ENCODE measurements at regions not wholly inside any gene's neighbourhood (a gene's known extent, or its start where the extent isn't known, plus 50 kb on each side); places are given as distances from the start of the nearest gene placed in this dataset.
"Not testable (repeated sequence)": the region's sequence is repeated elsewhere in the genome, so short reads cannot be mapped to it uniquely, and the experiment has no call there.

DNA sequence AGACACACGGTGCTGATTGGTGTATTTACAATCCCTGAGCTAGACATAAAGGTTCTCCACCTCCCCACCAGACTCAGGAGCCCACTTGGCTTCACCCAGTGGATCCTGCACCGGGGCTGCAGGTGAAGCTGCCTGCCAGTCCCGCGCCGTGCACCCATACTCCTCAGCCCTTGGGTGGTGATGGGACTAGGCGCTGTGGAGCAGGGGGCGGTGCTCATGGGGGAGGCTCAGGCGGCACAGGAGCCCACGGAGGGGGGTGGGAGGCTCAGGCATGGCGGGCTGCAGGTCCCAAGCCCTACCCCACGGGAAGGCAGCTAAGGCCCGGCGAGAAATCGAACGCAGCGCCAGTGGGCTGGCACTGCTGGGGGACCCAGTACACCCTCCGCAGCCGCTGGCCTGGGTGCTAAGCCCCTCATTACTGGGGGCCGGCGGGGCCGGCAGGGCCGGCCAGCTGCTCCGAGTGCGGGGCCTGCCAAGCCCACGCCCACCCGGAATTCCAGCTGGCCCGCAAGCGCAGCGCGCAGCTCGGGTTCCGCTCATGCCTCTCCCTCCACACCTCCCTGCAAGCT is 1447.2 kb downstream of the RAPGEF2 start:
- not testable (repeated sequence) for DNase-seq

DNA sequence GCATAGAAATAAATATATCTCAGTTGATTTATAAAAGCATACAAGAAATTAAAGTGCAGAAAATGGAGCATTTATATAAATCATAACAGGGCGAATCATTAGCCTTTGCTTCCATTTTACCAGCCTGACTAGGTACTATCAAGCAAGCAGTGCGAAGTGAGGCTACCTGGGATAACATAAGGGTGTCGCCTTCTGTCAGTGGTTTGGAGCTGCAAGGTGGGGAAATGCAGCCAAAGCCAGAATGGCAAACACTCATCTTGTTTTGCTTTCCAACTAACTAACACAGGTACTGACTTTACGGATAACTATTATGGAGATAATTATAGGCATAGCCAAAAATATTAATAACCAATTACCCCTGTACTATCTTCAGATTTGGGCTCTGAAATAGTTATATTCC is 1459.8 kb downstream of the RAPGEF2 start:
- no peak for DNase-seq

DNA sequence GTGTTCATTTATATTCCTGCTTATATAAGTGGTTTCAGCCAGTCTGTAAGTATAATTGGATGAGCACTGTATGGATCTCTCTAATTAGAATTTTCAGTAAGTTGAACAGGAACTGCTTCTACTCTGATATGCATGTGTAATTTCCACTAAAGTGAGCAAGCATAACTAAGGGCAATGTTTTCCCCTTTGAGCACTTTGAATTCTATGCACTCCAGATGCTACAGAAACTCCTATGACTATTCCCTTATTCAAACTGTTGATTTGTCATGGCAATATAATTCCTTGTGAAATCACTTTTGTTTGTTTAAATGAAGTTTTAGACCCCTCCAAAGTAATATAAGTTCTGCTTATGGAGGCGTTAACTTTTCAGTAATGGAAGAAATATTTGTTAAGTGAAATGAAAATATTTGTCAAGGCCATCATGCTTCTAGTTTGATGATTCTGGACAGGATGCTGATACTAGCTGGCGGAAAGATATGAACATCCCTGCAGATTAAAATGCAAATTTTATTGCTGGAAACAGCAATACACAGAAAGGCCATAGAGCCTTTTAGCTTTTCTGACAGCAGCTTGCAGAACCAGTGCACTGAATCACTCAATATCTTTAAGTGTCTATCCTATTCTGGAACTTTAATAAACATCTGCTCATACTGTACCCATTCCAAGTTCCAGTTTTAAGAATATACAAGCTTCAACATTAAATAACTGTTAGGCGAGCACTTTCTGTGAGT is 1460.8 kb downstream of the RAPGEF2 start:
- no peak for DNase-seq

DNA sequence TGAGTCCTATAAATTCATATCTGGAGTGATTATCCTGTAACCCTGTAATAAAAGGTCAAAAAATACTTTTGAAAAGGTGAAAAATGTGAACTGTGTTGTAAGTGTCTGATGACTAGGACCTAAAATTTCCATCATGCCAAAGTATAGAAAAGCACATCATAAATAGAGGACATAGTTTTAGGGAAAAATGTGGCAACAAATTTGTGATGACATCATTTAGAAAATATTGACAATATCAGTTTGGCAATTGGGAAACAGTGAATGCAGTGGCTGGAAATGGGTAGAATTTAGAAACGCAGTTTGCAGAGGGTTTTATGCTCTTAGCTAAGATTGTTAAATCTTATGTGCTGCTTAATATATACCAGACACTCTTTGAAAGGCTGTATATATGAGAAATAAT is 1464.8 kb downstream of the RAPGEF2 start:
- DNase-seq: no peak

DNA sequence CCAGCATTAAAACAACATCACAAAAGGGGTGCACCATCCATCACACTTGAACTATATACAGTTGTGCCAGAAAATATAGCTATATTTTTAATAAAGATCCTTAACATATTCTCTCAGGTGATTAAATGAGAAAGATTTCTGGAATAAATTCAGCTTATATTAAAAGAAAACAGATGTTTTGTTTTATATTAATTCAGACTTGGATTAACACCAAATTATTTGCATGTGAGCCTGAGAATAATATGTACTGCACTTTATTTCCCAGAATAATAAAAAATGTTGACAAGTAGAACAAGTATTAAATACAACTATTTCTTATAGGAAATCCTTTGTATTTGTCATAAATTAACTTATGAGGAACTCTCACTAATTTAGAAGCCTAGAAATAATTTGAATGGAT is 1467.4 kb downstream of the RAPGEF2 start:
- DNase-seq: no peak

DNA sequence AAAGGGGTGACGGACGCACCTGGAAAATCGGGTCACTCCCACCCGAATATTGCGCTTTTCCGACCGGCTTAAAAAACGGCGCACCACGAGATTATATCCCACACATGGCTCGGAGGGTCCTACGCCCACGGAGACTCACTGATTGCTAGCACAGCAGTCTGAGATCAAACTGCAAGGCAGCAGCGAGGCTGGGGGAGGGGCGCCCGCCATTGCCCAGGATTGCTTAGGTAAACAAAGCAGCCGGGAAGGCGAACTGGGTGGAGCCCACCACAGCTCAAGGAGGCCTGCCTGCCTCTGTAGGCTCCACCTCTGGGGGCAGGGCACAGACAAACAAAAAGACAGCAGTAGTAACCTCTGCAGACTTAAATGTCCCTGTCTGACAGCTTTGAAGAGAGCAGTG is 1471.4 kb downstream of the RAPGEF2 start:
- not testable (repeated sequence) for DNase-seq

DNA sequence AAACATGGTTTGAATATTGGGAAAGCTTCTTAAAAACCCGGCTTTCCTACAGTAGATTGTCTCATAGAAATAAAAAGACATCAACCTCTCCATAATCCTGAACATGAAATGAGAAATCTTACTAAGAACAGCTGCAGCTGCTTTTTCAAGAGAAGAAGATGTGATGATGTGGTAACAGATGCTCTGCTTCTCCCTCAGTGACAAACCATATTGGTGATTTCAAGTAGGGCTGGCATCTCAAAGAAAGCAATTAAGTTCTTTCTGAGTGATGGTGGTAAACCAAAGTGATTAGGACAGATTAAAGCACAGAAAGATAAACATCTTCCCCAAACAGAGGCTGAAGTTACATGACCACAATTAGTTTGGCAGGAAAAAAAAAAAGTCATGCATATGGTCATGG is 1477.7 kb downstream of the RAPGEF2 start:
- no peak for DNase-seq

DNA sequence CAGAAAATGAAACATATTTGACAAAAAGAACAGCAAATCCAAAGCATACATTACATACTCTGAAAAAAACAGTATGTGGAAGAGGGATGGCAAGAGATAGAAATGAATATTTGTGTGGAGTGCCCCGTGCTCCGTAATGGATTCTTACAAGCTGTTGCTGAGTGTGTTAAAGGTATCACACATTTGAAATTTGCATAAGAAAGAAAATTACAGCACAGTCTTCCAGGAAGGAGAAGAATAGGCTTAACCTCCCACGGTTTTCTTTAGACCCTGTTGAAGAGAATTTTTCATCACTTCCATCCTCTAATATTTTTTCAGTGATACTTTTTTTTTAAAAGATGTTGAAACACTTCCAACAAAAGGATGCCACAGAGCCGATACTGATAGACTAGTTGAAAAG is 1489.4 kb downstream of the RAPGEF2 start:
- no peak for DNase-seq

DNA sequence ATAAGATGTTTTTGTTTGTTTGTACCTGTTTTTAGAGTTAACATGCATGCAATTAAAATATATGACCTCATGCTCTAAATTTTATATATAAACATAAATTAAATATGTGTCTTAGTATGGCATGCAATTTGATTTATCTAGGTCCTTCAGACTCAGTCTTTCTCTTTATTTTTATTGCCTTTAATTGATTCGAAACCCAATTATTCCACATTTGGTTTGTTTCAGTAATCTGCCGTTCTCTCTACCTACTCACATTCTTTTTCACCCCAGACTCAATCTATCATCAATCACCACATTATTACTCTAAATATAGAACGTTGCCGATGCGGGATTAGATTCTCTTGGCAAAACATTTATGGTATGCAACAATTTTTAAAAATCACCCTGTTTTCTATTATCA is 1492.8 kb downstream of the RAPGEF2 start:
- no peak for DNase-seq

DNA sequence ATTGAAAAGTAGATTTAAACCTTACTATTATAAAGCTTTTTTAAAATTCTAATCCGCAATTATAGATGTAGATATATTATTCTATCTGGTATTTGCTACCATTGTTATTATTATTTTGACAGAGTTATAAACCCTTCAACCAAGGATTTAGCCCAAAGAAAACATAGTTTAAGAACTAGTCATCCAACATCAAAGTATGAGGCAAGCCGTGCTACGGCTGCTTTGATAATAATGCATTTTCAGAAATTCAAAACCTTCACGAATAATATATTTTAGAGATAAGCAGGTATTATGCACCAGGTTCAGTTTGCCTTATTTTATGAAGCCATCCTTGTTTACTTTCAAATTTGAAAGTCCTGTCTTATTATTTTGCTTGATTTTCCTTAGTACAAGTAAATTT is 1501.7 kb downstream of the RAPGEF2 start:
- no peak for DNase-seq

DNA sequence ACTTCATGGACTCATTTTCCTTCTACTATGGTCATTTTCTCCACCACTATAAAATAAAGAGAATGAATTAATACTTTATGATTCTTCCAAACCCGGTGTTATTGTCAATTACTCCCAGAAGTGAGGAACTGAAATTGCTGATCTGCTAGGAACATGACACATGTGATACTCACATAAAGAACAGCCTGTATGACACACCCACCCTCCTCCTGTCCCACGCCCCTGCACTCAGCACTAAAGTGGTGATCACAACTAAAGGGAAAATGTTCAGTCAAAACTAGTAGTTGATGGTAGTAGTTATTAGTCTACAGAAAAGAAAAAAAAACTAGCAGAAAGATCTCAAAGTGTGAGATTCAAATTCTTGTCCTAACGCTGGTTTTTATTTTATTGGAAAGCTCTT is 1508.3 kb downstream of the RAPGEF2 start:
- DNase-seq: no peak

DNA sequence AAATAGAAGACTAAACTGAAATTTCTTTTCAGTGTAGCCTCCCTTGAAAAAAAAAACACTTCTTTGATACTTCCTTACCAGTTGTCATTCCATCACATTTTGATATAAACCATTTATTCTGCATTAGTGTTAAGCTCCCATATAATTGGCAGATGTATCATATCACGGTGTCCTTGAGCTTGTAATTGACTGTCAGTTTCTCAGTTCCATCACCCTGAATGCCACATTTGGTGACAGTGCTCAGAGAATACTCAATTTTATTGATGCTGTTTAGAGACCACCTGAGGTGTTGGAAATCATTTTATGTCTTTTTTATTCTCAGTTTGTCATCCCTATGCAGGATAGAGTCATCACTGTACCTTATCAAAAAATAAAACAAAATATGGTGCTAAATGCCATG is 1528.2 kb downstream of the RAPGEF2 start:
- DNase-seq: no peak

DNA sequence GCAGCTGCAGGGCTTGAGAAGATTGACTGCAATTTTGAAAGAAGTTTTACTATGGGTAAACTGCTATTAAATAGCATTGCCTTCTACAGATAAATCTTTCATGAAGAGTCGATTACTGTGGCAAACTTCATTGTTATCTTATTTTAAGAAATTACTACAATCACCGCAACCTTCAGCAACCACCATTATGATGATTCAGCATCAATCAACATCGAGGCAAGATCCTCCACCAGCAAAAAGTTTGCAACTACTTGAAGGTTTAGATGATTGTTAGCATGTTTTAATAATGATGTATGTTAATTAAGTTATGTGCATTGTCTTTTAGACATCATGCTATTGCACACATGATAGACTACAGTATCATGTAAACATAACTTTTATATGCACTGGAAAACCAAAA is 1511.0 kb downstream of the FSTL5 start:
- DNase-seq: no peak

DNA sequence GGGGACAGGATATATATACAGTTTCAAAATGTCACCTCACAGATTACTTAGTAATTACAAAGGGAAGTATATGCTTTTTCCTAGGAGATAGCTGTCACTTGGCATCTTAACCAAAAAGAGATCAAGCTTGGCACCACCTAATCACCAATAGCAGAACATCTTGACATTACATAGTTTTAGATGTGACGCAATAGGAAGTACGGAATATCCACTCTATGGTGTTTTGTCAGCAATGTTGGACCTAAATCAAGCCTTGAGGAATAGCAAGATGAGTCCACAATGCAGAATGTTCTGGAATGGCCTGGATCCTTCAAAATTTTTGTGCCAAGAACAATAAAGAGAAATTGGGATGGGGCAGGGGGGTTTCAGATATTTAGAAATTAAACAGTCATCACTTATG is 1488.2 kb downstream of the FSTL5 start:
- no peak for DNase-seq

DNA sequence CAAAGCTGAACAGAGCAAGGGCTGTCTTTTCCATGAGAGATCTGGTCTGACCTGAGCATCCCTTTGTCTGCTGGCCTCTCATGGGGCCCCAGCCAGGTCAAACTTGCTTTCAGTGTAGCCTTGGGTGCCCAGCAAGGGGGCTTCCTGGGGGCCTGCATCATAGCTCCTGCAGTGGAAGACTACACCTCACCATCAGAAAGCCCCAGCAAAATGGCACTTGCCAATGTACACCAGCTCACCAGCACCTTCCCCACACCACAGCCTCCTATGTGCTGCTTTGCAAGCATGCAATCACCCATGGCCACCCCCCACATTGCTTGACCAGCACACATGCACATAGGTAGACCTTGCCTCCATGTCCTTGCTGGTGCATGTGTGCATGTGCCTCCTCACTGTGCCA is 1478.1 kb downstream of the FSTL5 start:
- no peak for DNase-seq

DNA sequence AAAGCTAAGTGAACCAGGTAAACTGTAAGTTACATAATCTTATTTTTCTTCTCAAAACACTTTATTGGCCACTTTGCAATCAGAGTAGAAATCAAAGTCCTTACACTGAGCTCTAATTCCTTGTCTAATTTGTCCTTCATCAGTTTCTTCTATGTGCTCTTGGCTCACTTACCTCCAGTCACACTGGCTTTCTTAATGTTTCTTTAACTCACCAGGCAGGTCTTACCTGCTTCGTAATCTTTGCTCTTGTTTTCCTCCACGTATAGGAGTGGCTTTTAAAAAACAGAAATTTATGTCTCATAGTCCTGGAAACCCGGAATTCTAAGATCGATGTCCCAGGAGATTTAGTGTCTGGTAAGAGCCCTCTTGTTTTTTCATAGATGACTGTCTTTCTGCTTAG is 1462.1 kb downstream of the FSTL5 start:
- no peak for DNase-seq

DNA sequence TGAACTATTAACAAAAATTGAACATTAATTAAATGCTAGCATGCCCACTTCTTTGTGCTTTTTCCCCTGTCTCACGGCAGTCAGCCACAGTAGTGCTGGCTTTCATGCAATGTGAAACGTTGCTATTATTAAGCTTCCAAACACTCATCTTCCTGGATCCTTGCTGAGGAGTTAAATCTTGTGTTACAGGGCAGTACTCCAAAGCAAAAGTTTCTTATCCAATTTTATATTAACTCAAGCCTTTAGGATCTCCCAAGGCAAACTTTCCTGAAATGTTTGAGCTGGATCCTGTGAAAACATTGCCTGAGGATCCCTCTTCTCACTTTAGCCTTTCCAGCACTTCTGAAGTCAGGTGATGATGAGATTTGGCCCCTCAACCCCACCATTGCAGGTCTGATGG is 1454.8 kb downstream of the FSTL5 start:
- DNase-seq: no peak

DNA sequence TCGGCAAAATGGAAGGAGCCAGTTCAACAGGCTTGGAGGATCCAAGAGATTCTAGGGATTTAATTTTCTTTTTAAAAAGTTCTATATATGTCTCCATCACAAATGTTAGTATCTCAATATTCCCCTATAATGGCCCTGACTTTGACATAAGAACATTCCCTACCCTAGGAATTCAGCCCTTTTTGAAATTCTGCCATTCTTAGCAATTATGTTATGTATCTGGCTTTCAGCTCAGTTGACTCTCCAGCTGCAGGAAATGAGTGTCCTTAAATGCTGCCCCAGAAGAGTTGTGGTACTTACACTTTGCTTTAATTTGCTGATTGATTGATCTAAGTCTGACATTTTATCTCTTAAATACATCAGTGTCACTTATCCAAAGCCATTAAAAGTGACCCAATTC is 1454.3 kb downstream of the FSTL5 start:
- no peak for DNase-seq

DNA sequence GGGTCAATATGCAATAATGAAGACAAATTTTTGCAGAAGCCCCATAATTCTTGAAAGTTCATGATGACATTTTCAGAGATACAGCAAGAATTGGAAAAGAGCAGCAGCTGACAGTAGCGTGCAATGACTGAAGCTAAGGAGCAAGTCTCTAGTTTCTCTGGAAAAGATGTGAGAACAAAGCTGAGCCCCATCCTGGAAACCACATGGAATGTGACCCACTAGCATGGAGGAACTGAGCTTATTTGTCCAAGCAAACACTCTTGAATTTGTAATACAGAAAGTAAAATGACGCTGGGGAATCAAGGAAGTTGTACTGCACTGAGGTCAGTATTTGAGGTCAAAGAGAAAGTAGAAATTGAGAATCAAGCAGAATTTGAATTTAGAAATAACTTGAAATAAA is 1447.2 kb downstream of the FSTL5 start:
- DNase-seq: no peak

DNA sequence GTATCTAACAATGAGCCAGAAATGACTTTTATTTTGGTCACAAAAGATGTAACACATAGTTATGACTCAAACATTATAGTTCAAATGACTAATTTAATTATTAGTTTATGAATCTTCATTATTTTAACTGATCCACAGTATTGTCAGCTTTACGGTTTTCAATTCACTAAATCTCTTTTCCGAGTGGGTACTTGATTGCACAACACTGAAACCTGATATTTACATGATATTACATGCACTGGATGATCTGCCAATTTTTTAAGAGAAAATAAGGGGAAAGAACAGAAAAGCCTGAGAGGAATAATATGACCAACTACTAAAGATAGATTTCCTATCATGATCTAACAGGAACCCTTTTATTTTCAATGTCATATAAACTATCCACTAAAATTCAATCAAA is 1446.0 kb downstream of the FSTL5 start:
- no peak for DNase-seq

DNA sequence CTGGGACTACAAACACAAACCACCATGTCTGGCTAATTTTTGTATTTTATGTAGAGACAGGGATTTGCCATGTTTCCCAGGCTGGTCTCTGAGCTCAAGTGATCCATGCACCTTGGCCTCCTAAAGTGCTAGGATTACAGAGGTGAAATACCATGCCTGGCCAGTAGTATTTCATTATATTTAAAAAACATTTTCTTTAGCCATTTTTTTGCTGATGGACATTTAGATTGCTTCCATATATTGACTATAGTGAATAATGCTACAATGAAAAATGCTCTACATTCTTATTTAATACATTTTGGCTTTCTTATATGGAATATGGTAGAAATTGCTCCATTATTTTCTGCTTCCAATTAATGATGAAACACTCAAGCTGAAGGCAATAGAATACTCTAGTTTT is 1439.7 kb downstream of the FSTL5 start:
- no peak for DNase-seq

DNA sequence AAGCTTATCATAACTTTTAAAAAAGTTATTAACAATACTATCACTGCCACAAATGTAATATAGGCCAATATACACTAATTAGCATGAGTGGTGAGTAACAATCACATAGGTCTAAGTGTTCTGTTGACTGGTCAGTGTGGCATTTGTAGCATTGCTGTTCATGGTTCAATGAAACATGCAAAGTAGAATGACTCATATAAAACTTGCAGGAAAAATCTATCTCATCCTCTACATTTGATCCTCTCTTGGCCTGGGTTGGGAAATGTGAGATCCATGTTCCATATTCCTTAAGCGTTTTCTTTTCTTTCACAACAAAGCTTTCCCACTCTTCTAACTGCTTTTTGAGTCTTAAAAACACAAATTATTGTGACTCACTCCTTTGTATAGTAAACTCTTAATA is 1418.7 kb downstream of the FSTL5 start:
- no peak for DNase-seq

DNA sequence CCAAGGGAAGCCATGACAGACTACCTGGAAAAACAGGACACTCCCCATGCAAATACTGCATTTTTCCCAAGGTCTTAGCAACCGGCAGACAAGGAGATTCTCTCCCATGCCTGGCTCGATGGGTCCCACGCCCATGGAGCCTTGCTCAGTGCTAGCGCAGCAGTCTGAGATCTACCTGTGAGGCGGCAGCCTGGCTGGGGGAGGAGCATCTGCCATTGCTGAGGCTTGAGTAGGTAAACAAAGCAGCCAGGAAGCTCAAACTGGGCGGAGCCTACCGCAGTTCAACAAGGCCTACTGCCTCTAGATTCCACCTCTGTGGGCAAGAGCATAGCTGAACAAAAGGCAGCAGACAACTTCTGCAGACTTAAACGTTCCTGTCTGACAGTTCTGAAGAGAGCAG is 1417.2 kb downstream of the FSTL5 start:
- not testable (repeated sequence) for DNase-seq

DNA sequence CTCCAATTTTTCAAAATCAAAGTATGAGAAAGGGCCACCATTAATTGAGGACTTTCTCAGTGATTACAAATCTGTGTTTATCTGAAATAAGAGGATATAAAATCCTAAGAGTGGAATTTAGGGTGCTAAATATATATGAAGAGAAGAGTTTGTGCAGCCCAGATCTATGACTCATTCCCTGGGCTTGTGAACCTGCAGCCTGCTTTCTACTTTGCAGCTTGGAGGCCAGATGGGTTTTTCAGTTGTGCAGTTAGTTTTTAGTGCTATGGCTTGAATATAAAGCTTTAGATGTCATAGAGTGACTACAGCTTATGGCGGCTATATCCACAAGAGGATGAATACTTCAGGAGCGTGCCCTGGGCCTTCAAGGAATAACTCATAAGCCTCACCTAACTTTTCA is 1391.1 kb downstream of the FSTL5 start:
- no peak for DNase-seq

DNA sequence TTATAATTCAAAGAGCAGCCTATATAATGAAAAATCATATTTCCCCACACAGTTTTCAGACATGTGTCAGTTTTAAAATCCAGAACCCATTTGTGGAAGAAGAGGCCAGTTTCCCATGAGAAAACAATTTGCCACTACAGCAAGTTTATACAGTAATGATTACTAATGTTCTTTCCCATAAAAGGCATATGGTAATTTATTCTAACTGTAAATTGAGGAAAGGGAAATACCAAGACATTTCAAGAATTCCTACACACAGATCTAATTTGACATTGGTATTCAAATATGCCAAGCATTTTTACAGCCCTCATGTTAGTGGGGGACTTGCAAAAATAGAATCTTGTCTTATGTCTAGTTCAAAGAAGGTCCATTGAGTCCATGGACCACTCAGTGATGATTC is 1368.6 kb downstream of the FSTL5 start:
- DNase-seq: no peak
